ENCODE measurements at regions not wholly inside any gene's neighbourhood (a gene's known extent, or its start where the extent isn't known, plus 50 kb on each side); places are given as distances from the start of the nearest gene placed in this dataset.

DNA sequence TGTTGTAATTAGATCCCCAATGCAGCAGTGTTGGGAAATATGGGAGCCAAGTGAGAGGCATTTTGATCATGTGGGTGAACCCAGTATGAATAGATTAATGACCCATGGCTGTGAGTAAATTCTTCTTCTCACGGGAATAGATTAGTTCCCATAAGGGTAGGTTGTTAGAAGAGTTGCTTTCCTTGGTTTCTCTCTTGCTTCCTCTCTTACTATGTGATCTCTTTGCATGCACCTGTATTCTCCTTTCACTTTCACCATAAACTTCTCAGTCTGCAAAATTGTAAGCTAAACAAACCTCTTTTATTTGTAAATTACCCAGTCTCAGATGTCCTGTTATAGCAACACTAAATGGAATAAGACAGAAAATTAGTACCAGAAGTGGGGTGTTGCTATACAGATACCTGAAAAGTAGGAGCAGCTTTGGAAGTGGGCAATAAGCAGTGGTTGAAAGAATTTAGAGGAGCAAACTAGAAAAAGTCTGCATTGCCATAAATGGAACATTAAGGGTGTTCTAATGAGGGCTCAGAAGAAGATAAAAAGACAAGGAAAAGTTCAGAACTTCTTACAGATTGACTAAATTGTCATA, 1090.0 kb upstream of the ARRDC3 start:
- TF ChIP-seq, protein P1, sequence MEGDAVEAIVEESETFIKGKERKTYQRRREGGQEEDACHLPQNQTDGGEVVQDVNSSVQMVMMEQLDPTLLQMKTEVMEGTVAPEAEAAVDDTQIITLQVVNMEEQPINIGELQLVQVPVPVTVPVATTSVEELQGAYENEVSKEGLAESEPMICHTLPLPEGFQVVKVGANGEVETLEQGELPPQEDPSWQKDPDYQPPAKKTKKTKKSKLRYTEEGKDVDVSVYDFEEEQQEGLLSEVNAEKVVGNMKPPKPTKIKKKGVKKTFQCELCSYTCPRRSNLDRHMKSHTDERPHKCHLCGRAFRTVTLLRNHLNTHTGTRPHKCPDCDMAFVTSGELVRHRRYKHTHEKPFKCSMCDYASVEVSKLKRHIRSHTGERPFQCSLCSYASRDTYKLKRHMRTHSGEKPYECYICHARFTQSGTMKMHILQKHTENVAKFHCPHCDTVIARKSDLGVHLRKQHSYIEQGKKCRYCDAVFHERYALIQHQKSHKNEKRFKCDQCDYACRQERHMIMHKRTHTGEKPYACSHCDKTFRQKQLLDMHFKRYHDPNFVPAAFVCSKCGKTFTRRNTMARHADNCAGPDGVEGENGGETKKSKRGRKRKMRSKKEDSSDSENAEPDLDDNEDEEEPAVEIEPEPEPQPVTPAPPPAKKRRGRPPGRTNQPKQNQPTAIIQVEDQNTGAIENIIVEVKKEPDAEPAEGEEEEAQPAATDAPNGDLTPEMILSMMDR (IDR thresholded peaks at IDR 0.05): no peak
- no peak for DNase-seq
- Mint-ChIP-seq H3K27ac (no peak overlapping the region), H3K4me1 (no peaks in the 10 kb centered on the region), H3K4me3 (no peak overlapping the region), H3K27me3 (ENCODE audit: low read depth in 2 of 2) (no peaks in the 10 kb centered on the region), H3K9me3 (peaks cover 12 to 14% of the 10 kb centered on the region in 2 donors), H3K36me3 (peaks cover 8% of the 10 kb centered on the region)
- WGBS (ENCODE audit: insufficient coverage): 40% methylated on average over 1 of the region's 1 CpG
- Histone ChIP-seq H3K4me3 (ENCODE audit: low read length) (no peak overlapping the region), H3K9me3 (ENCODE audit: control insufficient read depth, insufficient read depth, low read length) (peaks cover 5% of the 10 kb centered on the region), H3K36me3 (ENCODE audit: control insufficient read depth, insufficient read depth, low read length) (no peaks in the 10 kb centered on the region), H3K4me1 (ENCODE audit: control insufficient read depth, insufficient read depth, low read length) (no peaks in the 10 kb centered on the region), H3K27ac (ENCODE audit: low read length) (no peak overlapping the region), H3K27me3 (ENCODE audit: control insufficient read depth, insufficient read depth, low read length) (no peaks in the 10 kb centered on the region)
- intact Hi-C loops (cut with micrococcal nuclease): no loop called here
- ATAC-seq: no peak

DNA sequence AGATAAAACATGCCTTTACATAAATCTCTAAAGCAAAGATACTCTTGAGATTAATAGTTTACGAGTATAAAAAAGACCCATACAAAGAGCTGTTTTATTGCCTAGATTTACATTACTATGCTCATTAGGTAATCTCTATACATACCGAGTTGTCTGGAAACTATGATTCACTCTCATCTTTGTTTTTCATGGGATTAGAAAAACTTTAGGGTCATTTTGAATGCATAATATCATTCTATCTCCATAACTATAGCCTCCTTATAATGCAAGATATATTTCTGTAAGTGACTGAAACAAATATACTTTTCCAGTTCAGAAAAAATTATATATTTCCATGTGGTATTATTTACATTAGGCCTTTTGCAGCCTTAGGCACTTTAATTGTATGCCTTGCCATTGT, 1088.7 kb upstream of the ARRDC3 start:
- H3K4me1 Mint-ChIP-seq: no peaks in the 10 kb centered on the region
- no peaks in the 10 kb centered on the region for H3K27me3 Mint-ChIP-seq (ENCODE audit: low read depth in 2 of 2)
- H3K4me3 Mint-ChIP-seq: no peak overlapping the region

DNA sequence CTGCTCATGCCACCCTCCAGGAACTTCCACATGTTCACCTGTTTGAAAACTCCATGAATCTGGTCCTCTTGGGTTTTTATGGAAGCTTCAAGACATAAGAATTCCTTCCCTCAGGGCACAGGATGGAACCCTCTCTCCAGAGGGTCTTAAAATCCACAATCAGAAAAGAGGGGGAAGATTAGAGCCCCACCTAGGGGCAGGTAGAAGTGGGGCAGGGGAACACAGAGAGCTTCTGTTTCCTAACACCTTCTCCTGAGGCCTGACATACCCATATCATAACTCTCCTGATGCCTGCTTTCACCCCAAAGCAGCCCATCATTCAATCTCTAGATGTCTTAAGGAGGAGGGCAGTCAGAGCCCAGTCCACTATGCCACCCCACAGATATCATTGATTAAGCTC, 1087.7 kb upstream of the ARRDC3 start:
- Mint-ChIP-seq H3K4me3 (no peak overlapping the region), H3K27me3 (ENCODE audit: low read depth in 2 of 2) (no peaks in the 10 kb centered on the region), H3K4me1 (no peaks in the 10 kb centered on the region), H3K27ac (no peak overlapping the region), H3K36me3 (peaks cover 8% of the 10 kb centered on the region), H3K9me3 (peaks cover 12 to 14% of the 10 kb centered on the region in 2 donors)
- no peaks in the 10 kb centered on the region for H3K4me1 ChIP-seq (ENCODE audit: control insufficient read depth, insufficient read depth, low read length)
- TF ChIP-seq, protein P1 (IDR thresholded peaks at IDR 0.05): no peak
- no peak overlapping the region for H3K27ac ChIP-seq (ENCODE audit: low read length)
- peaks cover 5% of the 10 kb centered on the region for H3K9me3 ChIP-seq (ENCODE audit: control insufficient read depth, insufficient read depth, low read length)
- H3K4me3 ChIP-seq (ENCODE audit: low read length): no peak overlapping the region
- ATAC-seq (no peak), DNase-seq (no peak)
- no peaks in the 10 kb centered on the region for H3K36me3 ChIP-seq (ENCODE audit: control insufficient read depth, insufficient read depth, low read length)
- intact Hi-C loops (cut with micrococcal nuclease): no loop called here
- H3K27me3 ChIP-seq (ENCODE audit: control insufficient read depth, insufficient read depth, low read length): no peaks in the 10 kb centered on the region

More for the DNA sequence above, 1088.7 kb upstream of the ARRDC3 start:
- intact Hi-C loops (cut with micrococcal nuclease): no loop called here
- Histone ChIP-seq H3K27me3 (ENCODE audit: control insufficient read depth, insufficient read depth, low read length) (no peaks in the 10 kb centered on the region), H3K36me3 (ENCODE audit: control insufficient read depth, insufficient read depth, low read length) (no peaks in the 10 kb centered on the region), H3K9me3 (ENCODE audit: control insufficient read depth, insufficient read depth, low read length) (peaks cover 5% of the 10 kb centered on the region), H3K27ac (ENCODE audit: low read length) (no peak overlapping the region), H3K4me3 (ENCODE audit: low read length) (no peak overlapping the region), H3K4me1 (ENCODE audit: control insufficient read depth, insufficient read depth, low read length) (no peaks in the 10 kb centered on the region)
- no CpG with 5 or more reads among the region's 2 CpGs for WGBS (ENCODE audit: insufficient coverage)
- H3K9me3 Mint-ChIP-seq: peaks cover 12 to 14% of the 10 kb centered on the region in 2 donors
- no peak overlapping the region for H3K27ac Mint-ChIP-seq
- no peak for ATAC-seq
- TF ChIP-seq, protein P1 (IDR thresholded peaks at IDR 0.05): no peak
- DNase-seq: no peak
- peaks cover 8% of the 10 kb centered on the region for H3K36me3 Mint-ChIP-seq

DNA sequence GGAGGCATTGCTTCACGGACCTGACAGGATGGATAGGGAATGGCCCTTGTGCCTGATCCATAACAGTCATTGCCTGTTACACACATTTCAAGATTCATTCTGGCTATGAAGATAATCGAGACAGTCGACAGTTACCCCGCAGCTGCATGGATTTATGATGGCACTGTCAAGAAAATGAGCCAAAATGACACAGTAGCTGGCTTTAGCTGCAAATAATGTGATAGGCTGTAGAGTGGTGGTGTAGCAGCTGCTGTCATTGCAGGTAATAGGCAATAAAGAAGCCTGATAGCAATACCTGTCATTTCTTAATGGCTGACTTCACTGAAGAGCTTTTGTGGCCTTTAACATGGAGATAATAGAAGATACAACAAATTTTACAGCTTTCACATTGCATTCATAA, 1085.2 kb upstream of the ARRDC3 start:
- Mint-ChIP-seq H3K4me1 (no peaks in the 10 kb centered on the region), H3K36me3 (peaks cover 3% of the 10 kb centered on the region), H3K27me3 (ENCODE audit: low read depth in 2 of 2) (no peaks in the 10 kb centered on the region), H3K4me3 (no peak overlapping the region), H3K9me3 (peaks cover 4 to 14% of the 10 kb centered on the region in 2 donors), H3K27ac (no peak overlapping the region)
- Histone ChIP-seq H3K9me3 (ENCODE audit: control insufficient read depth, insufficient read depth, low read length) (peaks cover 5% of the 10 kb centered on the region), H3K36me3 (ENCODE audit: control insufficient read depth, insufficient read depth, low read length) (no peaks in the 10 kb centered on the region), H3K27me3 (ENCODE audit: control insufficient read depth, insufficient read depth, low read length) (no peaks in the 10 kb centered on the region), H3K4me1 (ENCODE audit: control insufficient read depth, insufficient read depth, low read length) (no peaks in the 10 kb centered on the region), H3K27ac (ENCODE audit: low read length) (no peak overlapping the region), H3K4me3 (ENCODE audit: low read length) (no peak overlapping the region)
- ATAC-seq (no peak), DNase-seq (no peak)
- 53% methylated on average over 4 of the region's 4 CpGs for WGBS (ENCODE audit: insufficient coverage)
- TF ChIP-seq, protein P1 (IDR thresholded peaks at IDR 0.05): no peak
- intact Hi-C loops (cut with micrococcal nuclease): no loop called here
